ENCODE measurements at regions not wholly inside any gene's neighbourhood (a gene's known extent, or its start where the extent isn't known, plus 50 kb on each side); places are given as distances from the start of the nearest gene placed in this dataset.

GRCh38 chrX:36436361-36436760 is 516.8 kb downstream of the CFAP47 start:
- intact Hi-C loops (cut with DNase I; ENCODE audit: low total_unique reads), result no loop called here
- H3K4me1 ChIP-seq, result no peaks in the 10 kb centered on the region
- H3K9me3 ChIP-seq, result no peaks in the 10 kb centered on the region
- no peak for TF ChIP-seq CTCF (IDR thresholded peaks at IDR 0.05)
- no peaks in the 10 kb centered on the region for H3K36me3 ChIP-seq
- DNase-seq, result no peak
- no peak overlapping the region for H3K27ac ChIP-seq
- no peaks in the 10 kb centered on the region for H3K27me3 ChIP-seq
- no peak overlapping the region for H3K4me3 ChIP-seq

- no peak for DNase-seq
- TF ChIP-seq CTCF (IDR thresholded peaks at IDR 0.05), result no peak
- H3K9me3 ChIP-seq, result no peaks in the 10 kb centered on the region
- intact Hi-C loops (cut with DNase I; ENCODE audit: low total_unique reads), result no loop called here
- no peak overlapping the region for H3K27ac ChIP-seq
- no peaks in the 10 kb centered on the region for H3K27me3 ChIP-seq
- no peak overlapping the region for H3K4me3 ChIP-seq
- H3K36me3 ChIP-seq, result no peaks in the 10 kb centered on the region
- H3K4me1 ChIP-seq, result no peaks in the 10 kb centered on the region
These were observed 523.5 kb downstream of the CFAP47 start for GRCh38 chrX:36443007-36443406.

GRCh38 chrX:36445566-36445965 is 526.0 kb downstream of the CFAP47 start:
- no peak overlapping the region for H3K27ac ChIP-seq
- H3K4me1 ChIP-seq, result no peaks in the 10 kb centered on the region
- TF ChIP-seq CTCF (IDR thresholded peaks at IDR 0.05), result no peak
- H3K4me3 ChIP-seq, result no peak overlapping the region
- peaks cover 0 to 5% (median 0%) of the 10 kb centered on the region in 3 donors for H3K9me3 ChIP-seq
- H3K27me3 ChIP-seq, result no peaks in the 10 kb centered on the region
- intact Hi-C loops (cut with DNase I; ENCODE audit: low total_unique reads), result no loop called here
- DNase-seq, result no peak
- no peaks in the 10 kb centered on the region for H3K36me3 ChIP-seq

GRCh38 chrX:36462142-36462541 is 542.6 kb downstream of the CFAP47 start:
- intact Hi-C loops (cut with DNase I; ENCODE audit: low total_unique reads), result no loop called here
- no peak overlapping the region for H3K4me3 ChIP-seq
- H3K4me1 ChIP-seq, result no peaks in the 10 kb centered on the region
- no peaks in the 10 kb centered on the region for H3K36me3 ChIP-seq
- no peaks in the 10 kb centered on the region for H3K27me3 ChIP-seq
- DNase-seq, result no peak
- H3K9me3 ChIP-seq, result no peaks in the 10 kb centered on the region
- H3K27ac ChIP-seq, result no peak overlapping the region
- TF ChIP-seq CTCF (IDR thresholded peaks at IDR 0.05), result no peak

- no peaks in the 10 kb centered on the region for H3K9me3 ChIP-seq
- no peak overlapping the region for H3K27ac ChIP-seq
- TF ChIP-seq CTCF (IDR thresholded peaks at IDR 0.05), result no peak
- no peak for DNase-seq
- H3K4me3 ChIP-seq, result no peak overlapping the region
- intact Hi-C loops (cut with DNase I; ENCODE audit: low total_unique reads), result no loop called here
- no peaks in the 10 kb centered on the region for H3K27me3 ChIP-seq
- H3K4me1 ChIP-seq, result no peaks in the 10 kb centered on the region
- H3K36me3 ChIP-seq, result no peaks in the 10 kb centered on the region
These were observed 527.6 kb upstream of the FAM47C start for GRCh38 chrX:36480441-36480990.

GRCh38 chrX:36501169-36501702 is 506.9 kb upstream of the FAM47C start:
- Histone ChIP-seq H3K27me3 (no peaks in the 10 kb centered on the region), H3K27ac (no peak overlapping the region), H3K9me3 (no peaks in the 10 kb centered on the region), H3K4me3 (no peak overlapping the region), H3K36me3 (no peaks in the 10 kb centered on the region), H3K4me1 (no peaks in the 10 kb centered on the region)
- intact Hi-C loops (cut with DNase I; ENCODE audit: low total_unique reads), result no loop called here
- DNase-seq, result no peak
- no peak for TF ChIP-seq CTCF (IDR thresholded peaks at IDR 0.05)
